Amniotic epithelial cell (primary cell): ENCODE measurements at regions not wholly inside any gene's neighbourhood (a gene's known extent, or its start where the extent isn't known, plus 50 kb on each side); places are given as distances from the start of the nearest gene placed in this dataset.

ENCODE experiments used
- DNase-seq: peaks from one replicate; pipeline ENCODE4 v3.0.0-alpha.2; 2010; ENCODE audit warnings: low read depth

DNA sequence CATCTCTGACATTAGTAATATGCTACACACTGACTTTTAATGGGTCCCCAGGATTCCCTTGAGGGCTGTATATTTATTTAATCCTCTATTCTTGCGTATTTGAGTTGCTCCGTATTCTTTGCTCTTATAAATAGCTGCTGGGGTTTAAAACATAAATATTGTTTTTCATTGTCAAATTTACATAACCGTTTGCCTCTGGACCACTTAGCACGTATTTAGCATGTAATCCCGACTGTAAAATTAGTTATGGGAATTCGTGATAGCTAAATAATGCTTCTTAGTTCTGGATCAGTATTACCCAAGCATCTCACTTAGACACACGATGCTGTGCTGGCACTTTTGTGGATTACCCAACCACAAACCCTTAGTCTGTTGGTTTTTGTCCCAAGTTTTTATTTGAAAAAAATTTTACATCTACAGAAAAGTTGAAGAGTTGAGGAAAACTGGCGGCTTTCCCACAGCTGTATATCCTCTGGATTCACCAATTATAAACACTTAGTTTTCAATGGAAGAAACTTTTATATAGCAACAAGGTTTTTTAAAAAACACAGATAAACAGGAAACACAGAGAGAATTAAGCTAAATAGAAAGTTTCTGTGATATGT lies 296.8 kb upstream of the TPM1 start:
- no peak for DNase-seq

DNA sequence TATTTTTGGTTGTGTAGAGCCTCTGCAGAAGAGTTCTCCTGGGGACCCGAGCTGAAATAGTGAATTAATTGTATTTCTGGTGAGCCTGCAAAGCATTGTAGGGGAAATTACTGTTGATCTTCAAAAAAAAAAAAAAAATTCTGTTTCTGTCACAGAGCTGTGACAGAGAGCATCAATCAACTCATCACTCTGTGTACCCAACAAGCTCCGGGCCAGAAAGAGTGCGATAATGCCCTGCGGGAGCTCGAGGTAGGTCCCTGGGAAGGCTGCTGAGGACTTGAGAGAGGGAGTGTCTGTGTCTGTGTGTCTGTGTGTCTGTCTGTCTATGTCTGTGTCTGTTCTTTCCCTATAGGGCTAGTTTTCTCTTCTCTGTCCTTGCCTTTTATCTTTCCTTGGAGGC lies 294.4 kb upstream of the TPM1 start:
- no peak for DNase-seq

DNA sequence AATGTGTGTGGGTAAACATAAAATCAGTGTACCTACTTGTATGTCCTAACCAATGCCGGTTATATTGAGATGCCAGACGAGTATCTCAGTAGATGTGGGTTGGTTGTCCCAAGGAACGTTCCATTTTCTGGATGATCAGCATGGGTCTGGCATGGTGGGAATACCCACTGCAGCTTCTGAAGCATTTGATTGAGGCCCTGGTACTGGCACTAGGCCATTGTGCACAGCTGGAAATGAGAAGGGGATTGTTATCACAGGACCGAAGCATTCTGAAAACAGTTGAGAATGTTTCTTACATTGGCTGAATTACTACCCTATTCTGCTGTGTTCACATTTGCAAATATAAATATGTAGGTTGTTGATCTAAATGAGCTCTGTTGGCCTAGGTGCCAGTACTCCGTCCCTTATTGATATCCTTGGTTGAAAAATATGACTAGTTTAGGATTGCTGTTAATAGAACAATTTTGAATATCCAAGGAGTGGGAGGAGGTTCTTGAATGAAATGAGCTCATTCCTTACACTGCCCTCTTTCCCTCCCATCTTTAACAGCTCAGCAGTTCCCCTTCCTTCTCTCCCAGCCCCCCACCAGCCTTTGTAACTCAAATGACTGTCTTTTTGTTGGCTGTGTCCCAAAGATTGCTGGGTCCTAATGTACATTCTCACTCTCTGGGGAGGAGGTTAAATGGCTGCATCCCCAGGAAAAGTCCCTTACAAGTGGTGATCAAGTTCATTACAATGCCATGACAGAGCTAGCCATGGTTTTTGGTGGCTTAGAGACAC lies 293.3 kb upstream of the TPM1 start:
- DNase-seq, result no peak

DNA sequence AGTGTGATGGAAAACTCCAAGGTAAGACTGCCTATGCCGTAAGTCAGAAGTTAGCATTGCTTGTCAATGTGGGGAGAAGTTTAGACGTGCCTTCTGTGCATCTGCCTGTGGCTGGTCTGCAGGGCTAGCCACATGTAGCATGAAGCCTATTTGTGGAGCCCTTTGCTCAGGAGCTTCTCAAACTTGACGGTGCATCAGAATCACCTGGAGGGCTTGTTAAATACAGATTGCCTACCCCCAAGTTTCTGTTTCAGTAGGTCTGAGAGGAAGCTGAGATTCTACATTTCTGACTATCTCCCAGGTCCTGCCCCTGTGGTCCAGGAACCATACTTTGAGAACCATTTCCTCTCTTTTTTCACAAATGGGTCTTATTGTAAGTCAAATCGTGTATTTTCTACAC lies 292.1 kb upstream of the TPM1 start:
- DNase-seq, result no peak

DNA sequence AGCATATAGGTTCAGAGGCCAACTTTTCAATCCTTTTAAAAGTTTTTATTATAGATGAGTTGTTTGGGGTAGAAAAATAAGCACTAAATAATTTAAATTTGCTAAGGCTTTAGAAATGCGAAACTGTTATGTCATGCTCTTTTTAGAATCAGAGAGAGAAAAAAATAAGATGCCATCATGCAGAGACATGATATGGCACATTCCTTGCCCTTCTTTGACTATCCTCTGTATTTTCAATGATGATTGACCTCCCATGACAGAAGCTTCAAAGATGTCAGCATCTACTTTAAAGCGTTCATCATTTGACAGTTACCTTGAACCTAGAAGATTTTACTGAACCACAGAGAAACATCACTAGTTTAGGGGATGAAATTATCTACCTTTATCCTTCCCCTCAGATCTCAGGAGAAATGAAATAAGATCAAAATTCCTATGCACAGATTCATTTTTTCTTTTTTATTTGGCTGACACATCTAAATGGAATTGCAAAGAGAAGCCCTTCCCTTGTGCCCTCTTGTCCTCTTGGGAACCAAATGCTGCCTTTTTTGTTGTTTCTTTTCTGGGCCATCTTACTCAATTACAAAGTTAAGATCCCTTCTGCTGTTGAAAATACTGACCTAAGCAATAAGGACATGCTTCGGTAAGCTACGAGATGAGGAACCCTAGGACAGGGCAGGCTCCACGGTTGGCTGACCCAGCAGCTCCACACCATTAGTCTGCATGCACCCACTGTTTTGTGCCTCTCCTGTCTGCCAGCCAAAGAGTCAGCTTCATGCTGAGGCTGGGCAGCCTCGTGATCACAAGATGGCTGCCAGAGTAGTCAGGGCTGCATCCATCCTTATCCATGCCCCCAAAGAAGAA lies 289.7 kb upstream of the TPM1 start:
- DNase-seq, result no peak

DNA sequence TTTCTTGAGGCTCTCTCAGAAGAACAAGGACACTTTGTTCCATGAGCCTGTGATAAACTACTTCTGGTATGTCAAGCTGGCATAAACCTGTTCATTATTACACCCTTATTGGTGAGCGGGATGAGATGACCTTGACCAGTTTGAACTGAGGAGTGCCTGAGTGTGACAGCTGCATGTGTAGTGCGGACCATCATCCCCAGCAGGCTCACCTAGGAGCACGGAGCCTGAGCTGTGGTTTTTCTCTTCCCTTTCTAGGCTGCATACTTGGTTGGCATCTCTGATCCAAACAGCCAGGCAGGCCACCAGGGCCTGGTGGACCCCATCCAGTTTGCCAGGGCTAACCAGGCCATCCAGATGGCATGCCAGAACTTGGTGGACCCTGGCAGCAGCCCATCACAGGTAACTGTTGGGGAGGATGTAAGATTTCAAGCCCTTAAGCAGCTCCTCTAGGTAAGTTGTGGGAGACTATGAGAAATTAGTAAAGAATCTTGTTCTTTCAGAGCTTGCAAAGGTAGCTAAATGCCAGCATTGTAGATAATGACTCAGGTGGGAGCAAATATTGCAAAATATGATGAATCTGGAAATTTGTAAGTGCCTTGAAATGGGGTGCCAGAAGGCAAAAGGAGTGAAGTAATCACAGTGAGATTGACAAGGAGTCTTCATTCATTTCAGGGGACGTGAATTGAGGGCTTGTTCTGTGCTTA lies 288.9 kb upstream of the TPM1 start:
- no peak for DNase-seq

DNA sequence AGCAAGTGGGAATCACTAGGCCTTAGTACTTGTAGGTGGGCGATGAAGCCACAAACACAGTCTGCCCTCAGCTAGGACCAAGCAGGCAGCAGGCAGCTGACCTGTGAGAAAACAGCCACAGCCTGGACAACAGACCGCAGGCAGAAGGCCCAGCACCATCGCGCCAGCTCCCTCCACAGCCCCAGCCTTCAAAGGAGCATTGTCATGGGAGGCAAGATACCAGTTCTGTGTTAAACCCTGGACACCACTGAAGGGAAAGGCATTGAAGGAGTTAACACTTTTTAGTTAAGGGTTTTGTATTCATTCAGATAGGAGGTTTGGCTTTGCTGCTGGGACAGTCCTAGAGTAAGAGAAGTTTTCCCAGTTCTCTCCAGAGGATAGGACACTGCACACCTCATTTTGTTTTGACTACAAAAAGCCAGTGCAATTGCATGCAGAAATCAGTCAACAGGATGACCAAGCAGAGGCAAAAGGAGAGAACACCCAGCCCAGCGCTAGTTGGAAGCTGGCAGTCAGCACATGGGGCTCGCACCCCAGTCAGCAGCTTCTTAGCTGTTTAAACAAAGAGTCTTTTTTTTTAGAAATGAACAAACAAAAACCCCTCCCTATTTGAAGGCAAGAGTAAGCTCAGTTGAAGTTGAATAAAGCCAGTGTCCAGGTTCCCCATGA lies 286.1 kb upstream of the TPM1 start:
- no peak for DNase-seq

DNA sequence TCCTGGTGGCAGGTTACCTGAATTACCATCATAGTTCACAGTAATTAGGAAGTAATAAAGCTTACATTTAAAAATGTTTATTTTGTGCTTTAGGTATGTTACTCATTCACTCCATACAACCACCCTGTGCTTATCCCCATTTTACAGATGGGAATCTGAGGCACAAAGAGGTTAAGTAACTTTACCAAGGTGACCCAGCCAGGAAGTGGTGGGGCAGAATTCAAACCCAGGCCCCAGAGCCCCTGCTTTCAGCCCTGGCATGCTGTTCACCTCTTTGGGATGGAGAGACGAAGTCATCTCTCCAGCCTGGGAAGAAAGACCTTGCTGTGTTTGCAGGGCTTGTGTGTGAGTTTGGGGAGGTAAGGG lies 285.6 kb upstream of the TPM1 start:
- no peak for DNase-seq

DNA sequence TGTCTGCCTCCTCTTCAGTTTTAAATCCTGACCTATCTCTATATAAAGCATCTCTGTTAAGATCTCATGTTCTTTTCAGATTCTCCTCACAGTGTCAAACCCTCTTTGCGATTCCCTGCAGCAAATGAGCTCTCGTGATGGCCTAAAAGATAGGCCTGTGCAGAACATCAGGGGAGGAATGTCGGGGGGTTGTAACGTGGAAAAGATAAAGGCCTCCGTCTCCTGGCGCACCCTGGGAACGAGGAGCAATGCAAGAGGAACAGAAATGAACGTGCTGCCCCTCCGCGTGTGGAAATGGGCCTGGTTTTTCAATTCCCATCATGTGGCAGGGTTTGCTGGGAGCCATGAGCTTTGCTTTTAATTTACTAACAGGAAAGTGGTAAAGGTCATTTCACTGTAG lies 285.0 kb upstream of the TPM1 start:
- DNase-seq, result no peak

DNA sequence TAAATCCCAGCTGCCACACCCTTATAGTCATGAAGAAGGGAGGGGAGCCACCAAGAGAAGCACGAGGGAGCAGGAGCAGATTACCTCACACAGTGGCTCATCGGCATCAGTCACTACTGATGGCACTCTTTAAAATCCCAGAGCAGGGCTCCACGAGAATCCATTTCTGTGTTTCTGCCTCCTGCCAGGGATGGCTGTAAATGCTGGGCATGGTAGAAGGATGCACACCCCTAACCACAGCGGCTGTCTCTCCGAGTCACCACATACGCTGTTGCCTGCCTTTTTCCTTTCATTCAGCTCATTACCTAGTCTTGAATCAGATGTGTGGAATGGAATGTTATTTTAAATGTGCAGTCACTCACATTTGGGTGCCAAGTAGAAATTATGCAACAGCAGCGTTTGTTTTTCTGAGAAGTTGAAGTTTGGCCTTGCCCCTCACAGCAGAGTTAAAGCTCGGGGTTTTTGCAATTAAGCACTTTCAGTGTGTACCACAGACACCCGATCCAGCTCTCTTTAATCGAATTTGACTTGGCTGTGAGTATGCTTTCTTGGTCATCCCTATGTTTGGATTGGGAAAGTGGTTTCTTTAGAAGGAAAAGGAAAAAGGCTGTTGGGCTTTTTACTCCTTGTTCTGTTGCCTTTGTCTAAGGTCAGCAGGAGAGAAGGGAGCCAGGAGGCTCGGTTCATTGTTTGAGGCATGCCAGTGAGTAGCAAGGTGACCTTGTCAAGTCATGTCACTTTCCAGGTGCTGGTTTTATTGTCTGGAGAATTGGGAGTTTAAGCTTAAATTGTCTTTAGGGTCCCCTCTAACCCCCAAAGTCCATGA lies 284.2 kb upstream of the TPM1 start:
- peak; percentile 87 for DNase-seq

DNA sequence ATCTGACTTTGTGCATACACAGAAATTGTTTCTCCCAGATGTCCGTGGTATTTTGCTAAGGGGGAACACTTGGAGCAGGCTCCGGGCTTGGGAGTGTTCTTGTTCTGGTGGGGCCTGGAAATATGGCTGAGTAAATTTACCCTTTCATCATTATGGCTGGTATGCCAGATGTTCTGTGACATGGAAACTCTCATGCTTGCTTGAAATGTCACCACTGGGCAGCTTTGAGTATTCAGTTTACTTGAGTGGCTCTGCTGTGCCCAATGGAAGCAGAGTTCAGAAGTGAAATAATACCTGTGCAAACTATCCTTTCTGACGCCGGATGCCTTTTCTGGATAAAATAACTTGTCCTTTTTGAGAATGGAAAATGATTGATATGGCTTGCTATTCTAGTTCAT lies 283.6 kb upstream of the TPM1 start:
- no peak for DNase-seq

DNA sequence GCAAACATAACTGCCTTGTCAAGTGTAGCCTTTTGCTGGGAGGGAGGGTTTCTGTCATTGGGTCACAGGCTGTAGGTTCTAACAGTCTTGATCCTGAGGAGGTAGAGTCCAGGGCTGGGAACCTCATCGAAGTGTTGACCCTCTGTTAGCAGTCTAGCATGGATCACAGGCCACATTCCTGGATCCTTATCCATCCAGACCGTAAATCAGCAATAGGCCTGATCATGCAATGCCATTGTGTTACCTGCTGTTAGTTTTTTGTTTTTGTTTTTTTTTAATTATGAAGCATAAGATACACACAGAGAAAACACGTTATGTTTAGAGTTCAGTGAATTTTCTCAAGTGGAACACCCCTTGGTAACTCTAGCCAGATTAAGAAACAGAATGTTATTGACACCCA lies 282.0 kb upstream of the TPM1 start:
- no peak for DNase-seq

DNA sequence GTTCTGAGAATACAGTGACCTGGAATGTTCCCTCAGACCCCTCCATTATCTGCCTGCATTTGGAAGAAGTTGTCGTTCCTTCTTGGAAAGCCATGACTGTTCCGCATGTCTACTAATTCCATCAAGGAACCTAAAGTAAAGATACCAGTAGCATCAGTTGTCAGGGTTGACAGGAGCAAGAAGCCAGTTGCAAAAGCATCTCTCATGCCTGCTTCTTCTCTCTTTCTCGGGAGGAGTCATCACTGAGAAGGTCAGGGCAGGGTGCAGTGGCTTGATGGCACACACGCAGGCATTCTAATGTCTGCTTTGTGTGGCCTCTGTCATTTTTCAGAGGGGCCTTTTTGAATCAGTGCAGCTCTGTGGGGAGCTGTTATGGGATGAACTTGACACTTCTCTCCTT lies 276.6 kb upstream of the TPM1 start:
- peak; percentile 22 for DNase-seq

DNA sequence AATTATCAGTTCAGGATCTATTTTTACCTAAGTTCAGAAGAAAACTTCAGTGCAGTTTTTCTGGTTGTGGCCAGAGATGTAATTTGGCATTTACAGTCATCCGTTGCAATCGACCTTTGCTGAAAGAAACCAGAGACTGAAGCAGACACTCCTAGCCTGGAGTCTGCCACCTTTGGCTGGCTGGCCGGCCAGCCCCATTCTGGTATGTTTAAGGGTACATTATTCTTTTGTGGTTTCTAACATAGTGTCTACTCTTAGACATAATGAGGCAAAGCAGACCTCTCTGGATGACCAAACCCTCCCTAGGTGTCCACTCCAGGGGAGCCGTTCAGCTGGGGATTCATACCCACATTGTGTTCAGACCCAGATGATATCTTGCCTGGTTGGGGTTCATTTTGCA lies 275.9 kb upstream of the TPM1 start:
- DNase-seq, result peak; percentile 51

DNA sequence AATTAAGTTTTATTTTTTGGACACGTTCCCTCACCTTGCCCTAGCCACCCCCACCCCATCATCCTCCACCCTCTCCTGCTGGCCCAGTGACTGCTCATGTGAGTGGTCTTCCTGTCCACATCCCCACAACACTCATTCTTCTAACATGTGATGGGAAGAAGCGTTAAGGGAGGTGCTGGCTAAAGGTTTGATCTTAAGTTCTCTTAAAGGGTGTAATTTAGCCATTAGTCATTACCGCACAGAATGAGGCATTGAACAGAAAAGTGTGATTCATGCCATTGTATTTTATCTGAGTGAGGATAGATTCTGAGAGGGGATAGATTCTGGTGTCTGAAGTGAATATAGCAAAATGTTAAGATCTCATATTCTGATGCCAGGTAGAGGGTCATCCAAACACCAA lies 272.9 kb upstream of the TPM1 start:
- peak; percentile 61 for DNase-seq

DNA sequence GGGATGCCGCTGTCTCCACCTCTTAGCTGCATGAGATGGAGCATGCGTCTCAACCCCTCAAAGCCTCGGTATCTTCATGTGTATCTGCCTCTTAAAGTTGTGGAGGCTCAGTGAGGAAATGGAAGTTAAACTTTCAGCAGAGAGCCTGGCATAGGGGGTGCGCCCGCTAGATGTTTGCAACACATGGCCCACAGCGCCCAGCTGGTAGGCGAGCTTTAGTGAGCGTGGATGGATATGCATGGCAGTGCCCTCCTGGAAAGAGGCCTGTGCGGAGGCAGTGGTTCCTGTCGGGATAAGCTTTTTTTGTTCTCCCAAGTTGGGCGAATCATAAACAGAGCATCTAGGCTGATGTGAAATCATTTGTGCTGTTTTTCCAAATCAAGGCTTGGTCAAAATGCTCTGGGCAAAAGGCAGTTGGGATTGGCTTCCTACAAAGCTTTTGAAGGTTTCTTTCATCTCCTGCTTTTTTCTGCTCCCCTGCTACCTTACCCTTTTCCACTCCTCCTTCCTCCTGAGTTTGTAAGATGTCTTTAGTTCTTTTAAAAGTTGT lies 272.4 kb upstream of the TPM1 start:
- no peak for DNase-seq

DNA sequence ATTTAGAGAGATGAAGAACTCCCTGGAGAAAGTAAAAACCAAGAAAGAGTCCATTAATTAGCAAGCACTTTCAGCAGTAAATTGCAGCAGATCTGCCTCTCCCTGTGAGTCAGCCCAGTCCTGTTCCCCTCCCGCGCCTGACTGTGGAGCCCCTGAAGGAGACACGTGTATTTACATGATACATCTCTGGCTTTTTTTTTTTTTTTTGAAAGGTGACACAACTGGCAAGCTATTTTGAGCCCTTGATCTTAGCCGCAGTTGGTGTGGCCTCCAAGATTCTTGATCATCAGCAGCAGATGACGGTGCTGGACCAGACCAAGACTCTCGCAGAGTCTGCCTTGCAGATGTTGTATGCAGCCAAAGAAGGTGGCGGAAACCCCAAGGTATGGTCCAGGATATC lies 271.8 kb upstream of the TPM1 start:
- peak; percentile 86 for DNase-seq

DNA sequence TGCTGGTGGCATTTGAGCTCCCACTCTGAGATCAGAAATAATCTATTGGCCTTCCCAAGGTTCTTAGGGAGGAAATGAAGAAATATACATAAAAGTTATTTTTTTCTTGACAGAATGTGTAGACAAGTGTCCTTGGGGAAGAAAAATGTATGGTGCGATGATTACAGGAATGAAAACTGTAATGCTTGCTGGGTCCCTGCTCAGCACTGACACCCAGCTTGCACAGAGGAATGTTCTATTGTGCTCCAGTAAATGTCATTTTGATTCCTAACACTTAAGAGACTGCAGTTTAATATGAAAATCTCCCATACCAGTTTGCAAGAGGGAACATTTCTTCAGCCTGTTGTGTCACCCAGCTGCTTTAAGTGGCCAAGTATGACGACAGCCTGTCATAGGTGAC lies 271.3 kb upstream of the TPM1 start:
- DNase-seq, result no peak

DNA sequence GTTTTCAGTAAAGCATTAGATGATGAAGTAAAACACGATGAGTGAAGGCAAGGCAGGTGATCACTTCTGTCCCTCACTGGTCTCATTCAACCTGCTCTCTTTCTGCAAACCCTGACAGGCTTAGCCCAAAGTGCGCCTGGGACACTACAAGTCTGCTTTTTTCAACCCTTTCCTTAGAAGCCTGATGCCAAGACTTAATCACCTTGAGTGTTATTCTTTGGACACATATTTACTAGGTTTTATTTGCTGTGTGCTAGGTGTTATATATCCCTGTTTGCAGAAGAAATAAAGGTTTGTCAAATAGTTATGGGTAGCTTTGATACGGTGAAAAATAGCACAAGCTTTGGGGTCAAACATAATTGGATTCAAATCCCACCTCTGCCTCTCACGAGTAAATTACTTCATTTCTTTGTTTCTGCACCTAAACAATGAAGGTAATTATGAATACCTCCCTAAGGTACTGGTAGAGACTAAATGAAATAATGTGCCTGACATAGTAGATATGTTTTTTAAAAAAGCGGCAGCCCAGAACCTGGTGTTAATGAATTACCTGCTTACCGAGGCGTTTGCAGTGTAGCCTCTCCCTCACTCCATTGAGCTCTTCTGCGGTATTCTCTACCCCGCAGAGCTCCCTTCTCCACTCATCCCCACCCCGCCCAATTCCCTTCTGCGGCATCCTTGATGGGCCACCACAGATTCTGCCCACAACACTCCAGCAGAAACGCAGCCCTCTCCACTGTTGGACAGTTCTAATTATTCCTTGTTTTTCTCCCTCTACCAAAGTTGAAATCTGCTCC lies 269.0 kb upstream of the TPM1 start:
- DNase-seq, result no peak

DNA sequence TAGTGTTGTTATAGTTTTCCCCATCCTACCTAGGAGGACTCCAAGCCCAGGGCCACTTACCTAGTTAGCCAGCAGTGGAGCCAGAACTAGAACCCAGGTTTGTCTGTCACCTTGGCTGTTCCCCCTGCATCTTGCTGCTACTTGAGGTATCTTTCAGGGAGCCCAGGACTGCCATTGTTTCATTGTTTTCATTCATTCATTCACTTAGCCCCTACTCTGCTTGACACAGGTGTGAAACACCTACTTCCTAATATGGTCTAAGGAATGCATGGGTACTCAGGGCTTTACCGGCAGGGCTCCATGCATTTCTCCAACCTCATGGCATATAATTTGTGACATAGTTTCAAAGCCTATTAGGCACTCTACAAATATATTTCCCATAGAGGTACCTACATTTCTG lies 266.6 kb upstream of the TPM1 start:
- no peak for DNase-seq
